ENCODE measurements at regions not wholly inside any gene's neighbourhood (a gene's known extent, or its start where the extent isn't known, plus 50 kb on each side); places are given as distances from the start of the nearest gene placed in this dataset.

- Histone ChIP-seq H3K4me1 (ENCODE audit: control insufficient read depth in 4 of 4, insufficient read depth in 4 of 4, low read length in 3 of 4) (peaks cover 2 to 14% (median 13%) of the 10 kb centered on the region in 4 donors), H3K9me3 (ENCODE audit: control insufficient read depth in 4 of 4, low read length in 3 of 4) (no peaks in the 10 kb centered on the region), H3K4me3 (ENCODE audit: low read depth in 1 of 3, low read length in 3 of 3) (no peak overlapping the region), H3K9ac (ENCODE audit: low read depth in 1 of 2, low read length in 2 of 2) (no peak overlapping the region), H3K36me3 (ENCODE audit: control insufficient read depth in 4 of 4, insufficient read depth in 3 of 4, low read depth in 1 of 4, low read length in 3 of 4) (no peaks in the 10 kb centered on the region), H3K27ac (ENCODE audit: low read depth in 1 of 2, low read length in 2 of 2) (no peak overlapping the region), H3K27me3 (ENCODE audit: control insufficient read depth in 4 of 4, insufficient read depth in 4 of 4, low read length in 3 of 4) (no peaks in the 10 kb centered on the region)
- TF ChIP-seq MAX (IDR thresholded peaks at IDR 0.05) (no peak), CTCF (IDR thresholded peaks at IDR 0.05; ENCODE audit: low read depth, low read length, missing input control) (no peak), YY1 (IDR thresholded peaks at IDR 0.05) (no peak), REST (IDR thresholded peaks at IDR 0.05) (no peak), JUND (IDR thresholded peaks at IDR 0.05) (no peak), RXRA (IDR thresholded peaks at IDR 0.05) (no peak), FOXA2 (IDR thresholded peaks at IDR 0.05) (no peak), TAF1 (conservative IDR thresholded peaks at IDR 0.05) (no peak), NR2F2 (IDR thresholded peaks at IDR 0.05) (no peak), SP1 (IDR thresholded peaks at IDR 0.05) (no peak), FOXA1 (IDR thresholded peaks at IDR 0.05) (no peak), GABPA (IDR thresholded peaks at IDR 0.05 in 1 of 2, conservative IDR thresholded peaks at IDR 0.05 in 1 of 2) (no peak), HNF4G (IDR thresholded peaks at IDR 0.05) (no peak), EGR1 (IDR thresholded peaks at IDR 0.05; ENCODE audit: low read depth in 2 of 2) (no peak)
- no peak for DNase-seq (ENCODE audit: low spot score)
- 89% methylated on average over 11 of the region's 12 CpGs for WGBS
Observed at GRCh38 chr20:53743607-53744260, 150.1 kb upstream of the ZNF217 start.

- TF ChIP-seq HNF4A (conservative IDR thresholded peaks at IDR 0.05) (no peak), RAD21 (IDR thresholded peaks at IDR 0.05) (no peak), EGR1 (IDR thresholded peaks at IDR 0.05; ENCODE audit: low read depth in 2 of 2) (no peak), ZBTB33 (IDR thresholded peaks at IDR 0.05) (no peak), FOXA1 (IDR thresholded peaks at IDR 0.05) (no peak), JUND (IDR thresholded peaks at IDR 0.05) (no peak), YY1 (IDR thresholded peaks at IDR 0.05) (no peak), ATF3 (IDR thresholded peaks at IDR 0.05) (no peak), CTCF (IDR thresholded peaks at IDR 0.05; ENCODE audit: low read depth, low read length, missing input control) (no peak), GABPA (IDR thresholded peaks at IDR 0.05 in 1 of 2, conservative IDR thresholded peaks at IDR 0.05 in 1 of 2) (no peak), TAF1 (conservative IDR thresholded peaks at IDR 0.05) (no peak)
Observed at GRCh38 chr20:53742685-53743081, 149.0 kb upstream of the ZNF217 start.

More at GRCh38 chr20:53742685-53743081, 149.0 kb upstream of the ZNF217 start:
- WGBS, result 98% methylated on average over 3 of the region's 3 CpGs
- DNase-seq (ENCODE audit: low spot score), result no peak
- Histone ChIP-seq H3K36me3 (ENCODE audit: control insufficient read depth in 4 of 4, insufficient read depth in 3 of 4, low read depth in 1 of 4, low read length in 3 of 4) (no peaks in the 10 kb centered on the region), H3K9ac (ENCODE audit: low read depth in 1 of 2, low read length in 2 of 2) (no peak overlapping the region), H3K9me3 (ENCODE audit: control insufficient read depth in 4 of 4, low read length in 3 of 4) (no peaks in the 10 kb centered on the region), H3K27me3 (ENCODE audit: control insufficient read depth in 4 of 4, insufficient read depth in 4 of 4, low read length in 3 of 4) (no peaks in the 10 kb centered on the region), H3K4me1 (ENCODE audit: control insufficient read depth in 4 of 4, insufficient read depth in 4 of 4, low read length in 3 of 4) (peaks cover 2 to 23% (median 19%) of the 10 kb centered on the region in 4 donors), H3K4me3 (ENCODE audit: low read depth in 1 of 3, low read length in 3 of 3) (no peak overlapping the region), H3K27ac (ENCODE audit: low read depth in 1 of 2, low read length in 2 of 2) (no peak overlapping the region)

All from liver (tissue), 8 donors.